ENCODE measurements at regions not wholly inside any gene's neighbourhood (a gene's known extent, or its start where the extent isn't known, plus 50 kb on each side); places are given as distances from the start of the nearest gene placed in this dataset.

DNA sequence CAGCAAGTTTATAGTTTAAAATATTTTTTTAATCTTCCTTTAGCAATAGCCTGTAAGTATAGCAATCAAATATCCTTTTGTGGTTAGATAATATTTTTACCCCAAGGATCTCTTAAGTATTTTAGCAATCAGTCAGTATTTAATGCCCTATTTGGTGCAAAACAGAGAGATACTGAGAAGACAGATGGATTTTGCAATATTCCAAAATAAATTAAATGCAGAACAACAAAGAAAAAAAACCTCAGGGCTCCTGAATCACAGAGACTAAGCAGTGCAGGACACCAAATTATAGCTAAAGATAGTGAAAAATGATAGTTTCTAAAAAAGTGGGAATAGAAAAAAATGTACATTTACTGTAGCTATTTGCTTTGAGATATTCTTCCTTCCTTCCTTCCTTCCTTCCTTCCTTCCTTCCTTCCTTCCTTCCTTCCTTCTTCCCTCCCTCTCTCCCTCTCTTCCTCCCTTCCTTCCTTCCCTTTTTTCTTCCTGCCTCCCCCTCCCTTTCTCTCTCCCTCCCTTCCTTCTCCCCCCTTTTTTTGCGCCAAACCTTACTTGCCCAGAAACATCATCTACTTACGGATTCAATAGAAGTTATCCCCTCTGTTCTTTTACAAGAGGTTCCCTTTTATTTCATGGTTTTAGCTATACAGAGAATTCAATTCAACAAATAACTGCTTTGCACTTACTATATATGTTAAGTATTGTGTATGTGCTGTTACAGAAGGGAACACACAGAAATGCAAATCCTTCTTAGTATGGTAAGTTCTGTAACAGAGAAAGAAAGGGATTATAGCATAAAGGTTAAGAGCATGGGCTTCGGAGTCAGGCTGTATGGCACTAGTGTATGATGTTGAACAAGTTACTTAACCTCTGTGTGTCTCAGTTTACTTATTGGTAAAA, 219.0 kb downstream of the CPE start:
- Histone ChIP-seq H4K20me1 (ENCODE audit: control insufficient read depth, extremely low read depth, insufficient read depth, low read length) (no peaks in the 10 kb centered on the region), H3K27ac (ENCODE audit: control insufficient read depth, insufficient read depth, low read length) (no peak overlapping the region), H3K9ac (ENCODE audit: control insufficient read depth, extremely low read depth, insufficient read depth, low read length) (no peak overlapping the region), H3K4me3 (ENCODE audit: control insufficient read depth in 2 of 3, extremely low read depth in 1 of 3, insufficient read depth in 2 of 3, low read depth in 1 of 3, low read length in 3 of 3) (no peak overlapping the region), H3K79me2 (ENCODE audit: control insufficient read depth, insufficient read depth, low read length) (no peaks in the 10 kb centered on the region), H3K4me2 (ENCODE audit: control insufficient read depth, extremely low read depth, insufficient read depth, low read depth, low read length) (no peak overlapping the region), H3K9me1 (ENCODE audit: control insufficient read depth, extremely low read depth, insufficient read depth, low read length) (no peaks in the 10 kb centered on the region), H3K9me3 (ENCODE audit: control insufficient read depth, low read depth, low read length) (no peaks in the 10 kb centered on the region), H2AFZ (ENCODE audit: control insufficient read depth, low read length) (no peak overlapping the region), H3K4me1 (ENCODE audit: control insufficient read depth, extremely low read depth, insufficient read depth, low read length) (peaks cover 2% of the 10 kb centered on the region), H3K36me3 (ENCODE audit: control insufficient read depth in 2 of 2, extremely low read depth in 1 of 2, insufficient read depth in 2 of 2, low read length in 2 of 2) (no peaks in the 10 kb centered on the region), H3K27me3 (ENCODE audit: control insufficient read depth, extremely low read depth, insufficient read depth, low read length) (no peaks in the 10 kb centered on the region)
- dilution Hi-C loops (cut with MboI; ENCODE audit: extremely low pct_ligation_motif_present, low sequenced_read_pairs): no loop called here
- no peak for DNase-seq (ENCODE audit: low read depth, low spot score)
- FAIRE-seq: no peak
- no peak for TF ChIP-seq EZH2 (IDR thresholded peaks at IDR 0.05; ENCODE audit: low read length)
- TF ChIP-seq, protein P1, sequence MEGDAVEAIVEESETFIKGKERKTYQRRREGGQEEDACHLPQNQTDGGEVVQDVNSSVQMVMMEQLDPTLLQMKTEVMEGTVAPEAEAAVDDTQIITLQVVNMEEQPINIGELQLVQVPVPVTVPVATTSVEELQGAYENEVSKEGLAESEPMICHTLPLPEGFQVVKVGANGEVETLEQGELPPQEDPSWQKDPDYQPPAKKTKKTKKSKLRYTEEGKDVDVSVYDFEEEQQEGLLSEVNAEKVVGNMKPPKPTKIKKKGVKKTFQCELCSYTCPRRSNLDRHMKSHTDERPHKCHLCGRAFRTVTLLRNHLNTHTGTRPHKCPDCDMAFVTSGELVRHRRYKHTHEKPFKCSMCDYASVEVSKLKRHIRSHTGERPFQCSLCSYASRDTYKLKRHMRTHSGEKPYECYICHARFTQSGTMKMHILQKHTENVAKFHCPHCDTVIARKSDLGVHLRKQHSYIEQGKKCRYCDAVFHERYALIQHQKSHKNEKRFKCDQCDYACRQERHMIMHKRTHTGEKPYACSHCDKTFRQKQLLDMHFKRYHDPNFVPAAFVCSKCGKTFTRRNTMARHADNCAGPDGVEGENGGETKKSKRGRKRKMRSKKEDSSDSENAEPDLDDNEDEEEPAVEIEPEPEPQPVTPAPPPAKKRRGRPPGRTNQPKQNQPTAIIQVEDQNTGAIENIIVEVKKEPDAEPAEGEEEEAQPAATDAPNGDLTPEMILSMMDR (optimal IDR thresholded peaks at IDR 0.05 in 1 of 3, IDR thresholded peaks at IDR 0.05 in 1 of 3, conservative IDR thresholded peaks at IDR 0.05 in 1 of 3; ENCODE audit: extremely low read depth in 1 of 3, insufficient read depth in 2 of 3, low read length in 3 of 3): no peak

- no peak overlapping the region for H3K4me3 ChIP-seq (ENCODE audit: control insufficient read depth in 2 of 3, extremely low read depth in 1 of 3, insufficient read depth in 2 of 3, low read depth in 1 of 3, low read length in 3 of 3)
- H3K27me3 ChIP-seq (ENCODE audit: control insufficient read depth, extremely low read depth, insufficient read depth, low read length): no peaks in the 10 kb centered on the region
- TF ChIP-seq, protein P1 (optimal IDR thresholded peaks at IDR 0.05 in 1 of 3, IDR thresholded peaks at IDR 0.05 in 1 of 3, conservative IDR thresholded peaks at IDR 0.05 in 1 of 3; ENCODE audit: extremely low read depth in 1 of 3, insufficient read depth in 2 of 3, low read length in 3 of 3): no peak
- no peak for TF ChIP-seq EZH2 (IDR thresholded peaks at IDR 0.05; ENCODE audit: low read length)
- H3K4me2 ChIP-seq (ENCODE audit: control insufficient read depth, extremely low read depth, insufficient read depth, low read depth, low read length): no peak overlapping the region
- no peaks in the 10 kb centered on the region for H3K79me2 ChIP-seq (ENCODE audit: control insufficient read depth, insufficient read depth, low read length)
- no peak overlapping the region for H3K27ac ChIP-seq (ENCODE audit: control insufficient read depth, insufficient read depth, low read length)
- no peak for DNase-seq (ENCODE audit: low read depth, low spot score)
- H3K36me3 ChIP-seq (ENCODE audit: control insufficient read depth in 2 of 2, extremely low read depth in 1 of 2, insufficient read depth in 2 of 2, low read length in 2 of 2): no peaks in the 10 kb centered on the region
- H2AFZ ChIP-seq (ENCODE audit: control insufficient read depth, low read length): no peak overlapping the region
- H3K9ac ChIP-seq (ENCODE audit: control insufficient read depth, extremely low read depth, insufficient read depth, low read length): no peak overlapping the region
- H3K4me1 ChIP-seq (ENCODE audit: control insufficient read depth, extremely low read depth, insufficient read depth, low read length): peaks cover 2% of the 10 kb centered on the region
- dilution Hi-C loops (cut with MboI; ENCODE audit: extremely low pct_ligation_motif_present, low sequenced_read_pairs): no loop called here
- H4K20me1 ChIP-seq (ENCODE audit: control insufficient read depth, extremely low read depth, insufficient read depth, low read length): no peaks in the 10 kb centered on the region
- H3K9me1 ChIP-seq (ENCODE audit: control insufficient read depth, extremely low read depth, insufficient read depth, low read length): no peaks in the 10 kb centered on the region
- H3K9me3 ChIP-seq (ENCODE audit: control insufficient read depth, low read depth, low read length): no peaks in the 10 kb centered on the region
- peak; percentile 44 for FAIRE-seq
These were observed 222.3 kb downstream of the CPE start for GRCh38 chr4:165600959-165601683.
